ENCODE measurements at regions not wholly inside any gene's neighbourhood (a gene's known extent, or its start where the extent isn't known, plus 50 kb on each side); places are given as distances from the start of the nearest gene placed in this dataset.

DNA sequence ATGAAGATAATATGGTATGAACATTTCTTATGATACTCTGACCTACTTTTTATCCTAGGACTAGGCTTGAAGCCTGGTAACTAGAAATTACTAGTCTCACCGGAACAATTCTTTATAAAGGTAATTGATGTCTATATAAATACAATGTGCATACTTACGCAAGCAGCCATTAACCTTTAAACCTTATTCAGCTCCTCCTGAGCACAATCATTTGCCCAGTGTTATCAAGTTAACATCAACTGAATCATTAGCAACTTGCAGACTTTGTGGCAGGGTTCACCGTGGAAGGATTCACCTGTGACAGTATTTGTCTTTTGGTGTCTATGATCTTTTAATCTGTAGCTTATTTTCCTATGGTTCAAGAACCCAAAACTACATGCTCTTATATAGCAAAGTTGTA lies 508.6 kb upstream of the KLHL1 start:
- Histone ChIP-seq H3K4me1 (ENCODE audit: control insufficient read depth, low read depth, low read length) (no peaks in the 10 kb centered on the region), H3K9ac (ENCODE audit: low read length) (no peak overlapping the region), H3K9me3 (ENCODE audit: control insufficient read depth, low read depth, low read length) (no peaks in the 10 kb centered on the region), H3K4me3 (ENCODE audit: low read length) (no peak overlapping the region), H3K27me3 (ENCODE audit: control insufficient read depth, insufficient read depth, low read length) (no peaks in the 10 kb centered on the region), H3K36me3 (ENCODE audit: control insufficient read depth, low read depth, low read length) (no peaks in the 10 kb centered on the region), H3K27ac (ENCODE audit: low read length) (no peak overlapping the region)

DNA sequence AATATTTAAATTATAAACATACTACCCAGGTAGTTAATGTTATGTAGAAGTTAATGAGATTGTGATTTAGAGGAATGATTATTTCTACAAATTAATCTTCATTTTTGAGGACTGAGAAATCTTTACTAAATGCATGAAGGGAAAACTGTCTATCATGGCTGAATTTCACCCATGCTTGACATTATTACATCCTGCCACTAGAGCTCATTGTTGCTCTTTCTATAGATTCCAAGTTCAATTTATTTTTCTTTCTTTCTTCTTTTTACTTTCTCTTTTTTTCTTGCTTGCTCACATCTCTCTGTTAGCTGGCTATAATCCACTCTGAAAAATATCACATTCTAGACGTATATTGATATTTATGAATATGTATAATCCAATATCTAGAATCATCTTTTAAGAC lies 505.0 kb upstream of the KLHL1 start:
- Histone ChIP-seq H3K27ac (ENCODE audit: low read length) (no peak overlapping the region), H3K4me3 (ENCODE audit: low read length) (no peak overlapping the region), H3K9ac (ENCODE audit: low read length) (no peak overlapping the region), H3K9me3 (ENCODE audit: control insufficient read depth, low read depth, low read length) (no peaks in the 10 kb centered on the region), H3K36me3 (ENCODE audit: control insufficient read depth, low read depth, low read length) (no peaks in the 10 kb centered on the region), H3K4me1 (ENCODE audit: control insufficient read depth, low read depth, low read length) (no peaks in the 10 kb centered on the region), H3K27me3 (ENCODE audit: control insufficient read depth, insufficient read depth, low read length) (no peaks in the 10 kb centered on the region)

DNA sequence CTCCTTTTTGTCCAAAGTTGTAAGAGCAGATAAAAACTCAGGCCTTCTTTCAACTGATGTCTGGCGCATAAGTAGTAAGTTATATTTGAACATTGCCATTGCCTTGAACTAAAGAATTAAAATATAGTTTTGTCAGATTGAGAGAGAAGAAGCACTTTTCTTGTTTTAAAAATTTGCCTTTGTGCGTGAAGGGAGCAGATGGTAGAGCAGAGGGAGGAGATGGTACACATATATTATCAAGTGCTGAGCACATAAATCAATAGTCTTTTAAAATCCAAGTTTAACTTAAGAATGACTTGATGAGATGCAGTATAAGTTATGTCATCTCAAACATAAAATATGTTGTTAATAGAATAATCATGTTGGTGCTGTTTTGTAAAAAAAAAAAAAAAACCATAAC lies 504.6 kb upstream of the KLHL1 start:
- H3K4me3 ChIP-seq (ENCODE audit: low read length) = no peak overlapping the region
- H3K9me3 ChIP-seq (ENCODE audit: control insufficient read depth, low read depth, low read length) = no peaks in the 10 kb centered on the region
- no peak overlapping the region for H3K9ac ChIP-seq (ENCODE audit: low read length)
- H3K4me1 ChIP-seq (ENCODE audit: control insufficient read depth, low read depth, low read length) = no peaks in the 10 kb centered on the region
- H3K36me3 ChIP-seq (ENCODE audit: control insufficient read depth, low read depth, low read length) = no peaks in the 10 kb centered on the region
- no peak overlapping the region for H3K27ac ChIP-seq (ENCODE audit: low read length)
- H3K27me3 ChIP-seq (ENCODE audit: control insufficient read depth, insufficient read depth, low read length) = no peaks in the 10 kb centered on the region

- Histone ChIP-seq H3K9me3 (ENCODE audit: control insufficient read depth, low read depth, low read length) (no peaks in the 10 kb centered on the region), H3K9ac (ENCODE audit: low read length) (no peak overlapping the region), H3K4me3 (ENCODE audit: low read length) (no peak overlapping the region), H3K4me1 (ENCODE audit: control insufficient read depth, low read depth, low read length) (peaks cover 6% of the 10 kb centered on the region), H3K27me3 (ENCODE audit: control insufficient read depth, insufficient read depth, low read length) (no peaks in the 10 kb centered on the region), H3K27ac (ENCODE audit: low read length) (no peak overlapping the region), H3K36me3 (ENCODE audit: control insufficient read depth, low read depth, low read length) (no peaks in the 10 kb centered on the region)
Measured at GRCh38 chr13:70604448-70604847, 496.2 kb upstream of the KLHL1 start.

DNA sequence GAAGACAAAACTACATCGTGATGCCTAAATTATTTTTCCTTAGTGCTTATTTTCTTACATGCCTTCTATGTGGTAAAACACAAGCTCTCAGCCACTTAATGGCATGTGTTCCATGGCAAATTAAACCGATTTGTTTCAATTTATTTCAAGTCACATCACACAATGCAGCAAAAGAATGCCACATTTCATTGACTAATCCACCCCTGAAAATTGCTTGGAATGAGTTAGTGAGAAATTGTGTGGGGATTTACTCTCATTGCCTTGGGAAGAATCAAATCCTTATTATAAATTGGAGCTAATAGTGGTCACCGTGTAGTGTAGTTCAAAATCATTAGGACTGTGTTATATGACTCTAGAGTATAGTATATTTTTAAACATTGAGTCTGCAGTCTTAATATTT lies 485.5 kb upstream of the KLHL1 start:
- Histone ChIP-seq H3K27me3 (ENCODE audit: control insufficient read depth, insufficient read depth, low read length) (no peaks in the 10 kb centered on the region), H3K36me3 (ENCODE audit: control insufficient read depth, low read depth, low read length) (no peaks in the 10 kb centered on the region), H3K9me3 (ENCODE audit: control insufficient read depth, low read depth, low read length) (no peaks in the 10 kb centered on the region), H3K4me3 (ENCODE audit: low read length) (no peak overlapping the region), H3K9ac (ENCODE audit: low read length) (no peak overlapping the region), H3K27ac (ENCODE audit: low read length) (no peak overlapping the region), H3K4me1 (ENCODE audit: control insufficient read depth, low read depth, low read length) (no peaks in the 10 kb centered on the region)

- Histone ChIP-seq H3K4me1 (ENCODE audit: control insufficient read depth, low read depth, low read length) (no peaks in the 10 kb centered on the region), H3K9ac (ENCODE audit: low read length) (no peak overlapping the region), H3K36me3 (ENCODE audit: control insufficient read depth, low read depth, low read length) (no peaks in the 10 kb centered on the region), H3K9me3 (ENCODE audit: control insufficient read depth, low read depth, low read length) (no peaks in the 10 kb centered on the region), H3K27ac (ENCODE audit: low read length) (no peak overlapping the region), H3K27me3 (ENCODE audit: control insufficient read depth, insufficient read depth, low read length) (no peaks in the 10 kb centered on the region), H3K4me3 (ENCODE audit: low read length) (no peak overlapping the region)
Measured at GRCh38 chr13:70585109-70585508, 476.9 kb upstream of the KLHL1 start.

DNA sequence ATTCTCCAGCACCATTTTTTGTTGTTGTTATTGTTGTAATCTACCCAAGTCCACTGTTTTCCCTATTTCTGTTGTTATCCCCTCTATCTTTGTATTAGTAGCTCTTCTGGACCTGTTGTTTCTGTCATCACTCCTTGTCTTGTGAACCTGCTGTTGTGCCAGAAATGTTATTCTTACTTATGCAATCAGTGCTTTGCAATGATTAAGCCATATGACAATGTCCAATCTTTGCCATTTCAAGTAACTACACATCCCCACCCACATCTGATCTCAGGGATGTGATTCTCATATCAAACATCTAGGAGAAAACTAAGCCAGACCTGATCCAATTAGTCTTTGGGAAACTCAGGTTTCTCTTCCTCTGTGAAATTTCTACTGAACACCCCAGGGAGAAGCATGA lies 472.6 kb upstream of the KLHL1 start:
- Histone ChIP-seq H3K27ac (ENCODE audit: low read length) (no peak overlapping the region), H3K9ac (ENCODE audit: low read length) (no peak overlapping the region)

GRCh38 chr13:70579941-70580340 lies 471.7 kb upstream of the KLHL1 start:
- no peaks in the 10 kb centered on the region for H3K27me3 ChIP-seq (ENCODE audit: control insufficient read depth, insufficient read depth, low read length)
- no peak overlapping the region for H3K4me3 ChIP-seq (ENCODE audit: low read length)
- H3K36me3 ChIP-seq (ENCODE audit: control insufficient read depth, low read depth, low read length) = no peaks in the 10 kb centered on the region
- H3K27ac ChIP-seq (ENCODE audit: low read length) = no peak overlapping the region
- H3K4me1 ChIP-seq (ENCODE audit: control insufficient read depth, low read depth, low read length) = no peaks in the 10 kb centered on the region
- no peaks in the 10 kb centered on the region for H3K9me3 ChIP-seq (ENCODE audit: control insufficient read depth, low read depth, low read length)
- H3K9ac ChIP-seq (ENCODE audit: low read length) = no peak overlapping the region

More for the DNA sequence above, 472.6 kb upstream of the KLHL1 start:
- no peaks in the 10 kb centered on the region for H3K9me3 ChIP-seq (ENCODE audit: control insufficient read depth, low read depth, low read length)
- no peaks in the 10 kb centered on the region for H3K36me3 ChIP-seq (ENCODE audit: control insufficient read depth, low read depth, low read length)
- no peaks in the 10 kb centered on the region for H3K4me1 ChIP-seq (ENCODE audit: control insufficient read depth, low read depth, low read length)
- no peak overlapping the region for H3K4me3 ChIP-seq (ENCODE audit: low read length)
- no peaks in the 10 kb centered on the region for H3K27me3 ChIP-seq (ENCODE audit: control insufficient read depth, insufficient read depth, low read length)

DNA sequence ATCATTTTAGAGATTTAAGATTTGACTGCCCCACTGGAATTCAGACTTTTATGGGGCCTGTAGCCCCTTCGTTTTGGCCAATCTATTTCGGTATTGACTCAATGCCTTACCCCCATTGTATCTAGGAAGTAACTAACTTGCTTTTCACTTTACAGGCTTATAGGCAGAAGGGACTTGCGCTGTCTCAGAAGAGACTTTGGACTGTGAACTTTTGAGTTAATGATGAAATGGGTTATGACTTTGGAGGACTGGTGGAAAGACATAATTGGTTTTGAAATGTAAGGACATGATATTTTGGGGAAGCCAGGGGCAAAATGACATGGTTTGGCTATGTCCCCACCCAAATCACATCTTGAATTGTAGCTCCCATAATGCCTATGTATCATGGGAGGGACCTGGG lies 463.0 kb upstream of the KLHL1 start:
- Histone ChIP-seq H3K4me3 (ENCODE audit: low read length) (no peak overlapping the region), H3K9ac (ENCODE audit: low read length) (no peak overlapping the region), H3K36me3 (ENCODE audit: control insufficient read depth, low read depth, low read length) (no peaks in the 10 kb centered on the region), H3K27me3 (ENCODE audit: control insufficient read depth, insufficient read depth, low read length) (no peaks in the 10 kb centered on the region), H3K4me1 (ENCODE audit: control insufficient read depth, low read depth, low read length) (no peaks in the 10 kb centered on the region), H3K9me3 (ENCODE audit: control insufficient read depth, low read depth, low read length) (no peaks in the 10 kb centered on the region), H3K27ac (ENCODE audit: low read length) (no peak overlapping the region)

GRCh38 chr13:70568571-70568970 lies 460.3 kb upstream of the KLHL1 start:
- Histone ChIP-seq H3K27me3 (ENCODE audit: control insufficient read depth, insufficient read depth, low read length) (no peaks in the 10 kb centered on the region), H3K36me3 (ENCODE audit: control insufficient read depth, low read depth, low read length) (no peaks in the 10 kb centered on the region), H3K27ac (ENCODE audit: low read length) (no peak overlapping the region), H3K4me1 (ENCODE audit: control insufficient read depth, low read depth, low read length) (no peaks in the 10 kb centered on the region), H3K9ac (ENCODE audit: low read length) (no peak overlapping the region), H3K9me3 (ENCODE audit: control insufficient read depth, low read depth, low read length) (no peaks in the 10 kb centered on the region), H3K4me3 (ENCODE audit: low read length) (no peak overlapping the region)

DNA sequence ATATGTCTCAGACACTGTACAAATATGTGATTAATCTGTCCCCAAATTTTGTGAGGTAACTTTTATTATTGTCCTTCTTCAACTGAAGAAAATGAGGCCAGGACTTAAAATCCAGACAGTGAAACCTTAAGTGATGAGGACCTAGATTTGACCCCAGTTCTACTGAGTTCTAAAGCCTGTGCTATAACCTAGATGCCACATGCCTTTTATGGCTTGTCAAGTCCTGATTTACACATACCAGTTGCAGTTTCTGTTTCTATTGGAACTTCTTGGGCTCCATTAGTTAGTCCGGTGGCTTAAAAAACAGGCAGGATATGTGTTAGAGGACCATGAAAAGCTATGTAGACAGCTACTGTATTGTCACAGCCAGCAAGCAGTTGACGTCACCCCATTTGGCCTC lies 436.5 kb upstream of the KLHL1 start:
- H3K4me3 ChIP-seq (ENCODE audit: low read length) = no peak overlapping the region
- no peaks in the 10 kb centered on the region for H3K36me3 ChIP-seq (ENCODE audit: control insufficient read depth, low read depth, low read length)
- no peaks in the 10 kb centered on the region for H3K27me3 ChIP-seq (ENCODE audit: control insufficient read depth, insufficient read depth, low read length)
- no peak overlapping the region for H3K9ac ChIP-seq (ENCODE audit: low read length)
- no peak overlapping the region for H3K27ac ChIP-seq (ENCODE audit: low read length)
- no peaks in the 10 kb centered on the region for H3K4me1 ChIP-seq (ENCODE audit: control insufficient read depth, low read depth, low read length)
- H3K9me3 ChIP-seq (ENCODE audit: control insufficient read depth, low read depth, low read length) = no peaks in the 10 kb centered on the region

DNA sequence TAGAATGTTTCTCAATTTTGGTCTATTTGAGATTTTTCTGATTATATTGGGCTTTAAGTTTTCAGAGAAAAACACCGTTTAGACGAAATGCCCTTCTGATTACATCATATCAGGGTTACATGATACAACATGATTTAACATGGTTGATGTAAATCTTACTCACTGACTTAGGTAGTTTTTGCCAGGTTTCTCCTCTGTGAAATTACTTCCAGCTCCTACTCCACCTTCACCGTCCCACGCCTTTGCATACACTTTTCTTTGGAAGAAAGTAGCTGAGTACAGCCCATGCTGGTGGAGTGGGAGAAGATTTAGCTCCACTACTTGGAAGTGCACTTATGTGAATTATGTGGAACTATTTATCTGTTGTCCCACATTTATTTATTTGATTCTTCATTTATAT lies 433.2 kb upstream of the KLHL1 start:
- Histone ChIP-seq H3K27ac (ENCODE audit: low read length) (no peak overlapping the region), H3K4me1 (ENCODE audit: control insufficient read depth, low read depth, low read length) (no peaks in the 10 kb centered on the region), H3K9ac (ENCODE audit: low read length) (no peak overlapping the region), H3K36me3 (ENCODE audit: control insufficient read depth, low read depth, low read length) (no peaks in the 10 kb centered on the region), H3K27me3 (ENCODE audit: control insufficient read depth, insufficient read depth, low read length) (no peaks in the 10 kb centered on the region), H3K9me3 (ENCODE audit: control insufficient read depth, low read depth, low read length) (no peaks in the 10 kb centered on the region), H3K4me3 (ENCODE audit: low read length) (no peak overlapping the region)

All from iPS-18a (cell line).